Progenitor cell of endocrine pancreas (in vitro differentiated cells): ENCODE measurements at regions not wholly inside any gene's neighbourhood (a gene's known extent, or its start where the extent isn't known, plus 50 kb on each side); places are given as distances from the start of the nearest gene placed in this dataset.

ENCODE experiments used
- DNase-seq: peaks from one replicate; pipeline ENCODE4 v3.0.0; 2021; ENCODE audit warnings: low spot score; ENCODE audit not compliant: unreplicated experiment
- H3K27ac Mint-ChIP-seq: 2 replicates; pipeline ENCODE4 v1.8.0; 2021; ENCODE audit warnings: mild to moderate bottlenecking, moderate library complexity, mixed read lengths
- H3K27me3 Mint-ChIP-seq: 2 replicates; pipeline ENCODE4 v1.8.0; 2021; ENCODE audit warnings: mixed read lengths
- H3K36me3 Mint-ChIP-seq: 2 replicates; pipeline ENCODE4 v1.8.0; 2022; ENCODE audit warnings: mixed read lengths; ENCODE audit not compliant: insufficient read depth
- H3K4me1 Mint-ChIP-seq: 2 replicates; pipeline ENCODE4 v1.8.0; 2021; ENCODE audit warnings: low read depth, mixed read lengths
- H3K4me3 Mint-ChIP-seq: 2 replicates; pipeline ENCODE4 v1.8.0; 2021; ENCODE audit warnings: low read depth, mild to moderate bottlenecking, moderate library complexity, mixed read lengths
- H3K9me3 Mint-ChIP-seq: 2 replicates; pipeline ENCODE4 v1.8.0; 2021; ENCODE audit warnings: low read depth, mixed read lengths
- CTCF ChIP-seq: fragments of 200-600 bp; sonication (generic); IDR thresholded peaks from one replicate; pipeline ENCODE4 v1.5.0; 2021; ENCODE audit warnings: antibody characterized with exemption, mild to moderate bottlenecking; ENCODE audit not compliant: unreplicated experiment

DNA sequence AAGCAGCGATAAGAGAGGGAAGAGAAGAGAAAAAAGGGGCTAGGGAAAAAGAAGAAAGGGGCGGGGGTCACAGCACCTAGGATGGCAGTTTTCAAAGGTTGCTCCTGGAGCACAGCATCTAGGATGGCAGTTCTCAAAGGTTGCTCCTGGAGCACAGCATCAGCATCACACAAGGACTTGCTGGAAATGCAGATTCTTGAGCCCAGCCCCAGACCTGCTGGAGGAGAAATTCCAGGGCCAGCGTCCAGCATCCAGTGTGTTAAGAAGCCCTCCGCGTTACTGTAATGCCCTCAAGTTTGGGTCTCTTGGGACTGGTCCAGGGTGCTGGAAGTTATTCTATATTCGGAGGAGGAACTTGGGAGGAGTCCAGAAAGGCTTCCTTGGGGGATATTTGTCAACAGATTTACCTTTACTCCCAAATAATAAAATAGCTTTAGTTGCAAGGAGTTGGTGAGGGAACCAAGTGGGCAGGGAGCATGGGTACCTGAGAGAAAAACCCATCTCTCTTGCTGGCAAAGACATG lies 519.4 kb downstream of the SHQ1 start:
- Mint-ChIP-seq H3K27me3 (peaks cover 22% of the 10 kb centered on the region), H3K36me3 (no peaks in the 10 kb centered on the region), H3K4me3 (no peak overlapping the region), H3K27ac (no peak overlapping the region), H3K4me1 (no peaks in the 10 kb centered on the region), H3K9me3 (peaks cover 4% of the 10 kb centered on the region)
- no peak for TF ChIP-seq CTCF
- no peak for DNase-seq

DNA sequence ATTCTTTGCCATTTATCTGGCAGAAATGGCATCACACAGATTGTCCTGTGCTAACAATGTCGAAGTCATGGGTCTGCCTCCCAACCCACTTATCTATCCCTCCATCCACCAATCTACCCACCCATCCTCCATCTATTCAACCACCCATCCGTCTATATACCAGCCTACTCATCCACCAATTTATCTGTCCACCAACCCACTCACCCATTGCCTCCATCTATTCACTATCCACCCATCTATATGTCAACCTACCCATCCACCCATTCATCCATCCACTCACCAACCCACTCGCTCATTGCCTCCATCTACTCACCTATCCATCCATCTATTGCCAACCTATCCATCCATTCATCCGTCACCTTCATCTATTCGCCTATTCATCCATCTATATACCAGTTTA lies 521.2 kb downstream of the SHQ1 start:
- TF ChIP-seq CTCF = no peak
- H3K4me1 Mint-ChIP-seq = no peaks in the 10 kb centered on the region
- H3K36me3 Mint-ChIP-seq = no peaks in the 10 kb centered on the region
- H3K27me3 Mint-ChIP-seq = peaks cover 11% of the 10 kb centered on the region
- no peak overlapping the region for H3K27ac Mint-ChIP-seq
- H3K9me3 Mint-ChIP-seq = peaks cover 4% of the 10 kb centered on the region
- H3K4me3 Mint-ChIP-seq = no peak overlapping the region
- DNase-seq = no peak

GRCh38 chr3:72324253-72324811 lies 523.9 kb downstream of the SHQ1 start:
- DNase-seq = no peak
- Mint-ChIP-seq H3K9me3 (peaks cover 4% of the 10 kb centered on the region), H3K27me3 (peaks cover 3% of the 10 kb centered on the region), H3K27ac (no peak overlapping the region), H3K4me1 (no peaks in the 10 kb centered on the region), H3K4me3 (no peak overlapping the region), H3K36me3 (no peaks in the 10 kb centered on the region)
- TF ChIP-seq CTCF = no peak

- no peak overlapping the region for H3K4me3 Mint-ChIP-seq
- H3K27me3 Mint-ChIP-seq = peaks cover 2% of the 10 kb centered on the region
- no peak for TF ChIP-seq CTCF
- no peaks in the 10 kb centered on the region for H3K4me1 Mint-ChIP-seq
- H3K36me3 Mint-ChIP-seq = no peaks in the 10 kb centered on the region
- no peak for DNase-seq
- H3K27ac Mint-ChIP-seq = no peak overlapping the region
- peaks cover 4% of the 10 kb centered on the region for H3K9me3 Mint-ChIP-seq
These were observed 524.5 kb downstream of the SHQ1 start for GRCh38 chr3:72323773-72324172.

- no peaks in the 10 kb centered on the region for H3K36me3 Mint-ChIP-seq
- no peak overlapping the region for H3K27ac Mint-ChIP-seq
- H3K9me3 Mint-ChIP-seq = peaks cover under 1% of the 10 kb centered on the region
- H3K4me3 Mint-ChIP-seq = no peak overlapping the region
- H3K27me3 Mint-ChIP-seq = no peaks in the 10 kb centered on the region
- TF ChIP-seq CTCF = no peak
- peaks cover 3% of the 10 kb centered on the region for H3K4me1 Mint-ChIP-seq
- no peak for DNase-seq
These were observed 525.8 kb downstream of the SHQ1 start for GRCh38 chr3:72322264-72322976.
